ENCODE measurements at regions not wholly inside any gene's neighbourhood (a gene's known extent, or its start where the extent isn't known, plus 50 kb on each side); places are given as distances from the start of the nearest gene placed in this dataset.

DNA sequence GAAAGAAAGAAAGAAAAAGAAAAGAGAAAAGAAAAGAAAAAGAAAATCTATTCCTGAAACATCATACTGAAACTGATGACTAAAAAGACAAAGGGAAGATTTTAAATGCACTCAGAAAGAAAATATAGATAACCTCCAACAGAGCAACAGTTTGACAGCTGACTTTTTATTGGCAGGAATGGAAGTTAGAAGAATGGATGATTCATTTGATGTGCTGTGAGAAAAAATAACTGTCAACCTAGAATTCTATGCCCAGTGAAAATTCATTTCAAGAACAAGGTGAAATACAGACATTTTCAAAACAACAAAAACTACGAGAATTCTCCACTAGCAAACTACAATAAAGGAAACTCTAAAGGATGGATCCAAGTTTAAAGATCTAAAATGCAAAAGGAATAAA, 50.5 kb upstream of the HSPA12A start:
- H4K20me1 ChIP-seq (replicated peaks; ENCODE audit: insufficient read depth) = no peaks in the 10 kb centered on the region
- no peaks in the 10 kb centered on the region for H3F3A ChIP-seq (replicated peaks; ENCODE audit: low read depth)
- Mint-ChIP-seq H3K4me3 (no peak overlapping the region), H3K36me3 (ENCODE audit: low read depth) (no peaks in the 10 kb centered on the region), H3K27me3 (ENCODE audit: insufficient read depth, low read depth, poor library complexity) (peaks cover 12% of the 10 kb centered on the region), H3K9me3 (no peaks in the 10 kb centered on the region), H3K27ac (no peak overlapping the region), H3K4me1 (peaks cover 5% of the 10 kb centered on the region; the same call in 2 of the 3 replicates)
- peaks cover 4% of the 10 kb centered on the region; the same call in 1 of the 2 replicates for H3K27me3 ChIP-seq (ENCODE audit: insufficient read depth)
- no peak overlapping the region for H3K4me3 ChIP-seq
- ATAC-seq = no peak
- DNase-seq (ENCODE audit: low spot score) = no peak
- no peak overlapping the region for H3K27ac ChIP-seq (ENCODE audit: low read depth)
- no peaks in the 10 kb centered on the region for H3K79me2 ChIP-seq (replicated peaks; ENCODE audit: insufficient read depth)
- TF ChIP-seq POLR2AphosphoS5 (IDR thresholded peaks at IDR 0.05; ENCODE audit: low read depth) = no peak
- no peak for TF ChIP-seq ETS1 (IDR thresholded peaks at IDR 0.05)
- TF ChIP-seq CREB1 (CRISPR knock-in tag; IDR thresholded peaks at IDR 0.05; ENCODE audit: low read depth) = no peak
- TF ChIP-seq JUNB (IDR thresholded peaks at IDR 0.05; ENCODE audit: unreplicated experiment) = no peak
- no peak for TF ChIP-seq ZNF114 (CRISPR knock-in tag; IDR thresholded peaks at IDR 0.05)
- no peak for TF ChIP-seq EZH2 (IDR thresholded peaks at IDR 0.05; ENCODE audit: low read depth, unreplicated experiment)
- TF ChIP-seq NANOG (IDR thresholded peaks at IDR 0.05; ENCODE audit: borderline replicate concordance) = no peak
- no peak for TF ChIP-seq ZNF331 (CRISPR knock-in tag; IDR thresholded peaks at IDR 0.05; ENCODE audit: low read depth)
- no peak for TF ChIP-seq REST (IDR thresholded peaks at IDR 0.05; ENCODE audit: unreplicated experiment)
- no peak for TF ChIP-seq STAT1 (IDR thresholded peaks at IDR 0.05; ENCODE audit: unreplicated experiment)
- TF ChIP-seq EZH2phosphoT487 (IDR thresholded peaks at IDR 0.05; ENCODE audit: unreplicated experiment) = no peak
- TF ChIP-seq CTCF (conservative IDR thresholded peaks at IDR 0.05; ENCODE audit: low read depth in 2 of 2) = no peak
- TF ChIP-seq, protein P1, sequence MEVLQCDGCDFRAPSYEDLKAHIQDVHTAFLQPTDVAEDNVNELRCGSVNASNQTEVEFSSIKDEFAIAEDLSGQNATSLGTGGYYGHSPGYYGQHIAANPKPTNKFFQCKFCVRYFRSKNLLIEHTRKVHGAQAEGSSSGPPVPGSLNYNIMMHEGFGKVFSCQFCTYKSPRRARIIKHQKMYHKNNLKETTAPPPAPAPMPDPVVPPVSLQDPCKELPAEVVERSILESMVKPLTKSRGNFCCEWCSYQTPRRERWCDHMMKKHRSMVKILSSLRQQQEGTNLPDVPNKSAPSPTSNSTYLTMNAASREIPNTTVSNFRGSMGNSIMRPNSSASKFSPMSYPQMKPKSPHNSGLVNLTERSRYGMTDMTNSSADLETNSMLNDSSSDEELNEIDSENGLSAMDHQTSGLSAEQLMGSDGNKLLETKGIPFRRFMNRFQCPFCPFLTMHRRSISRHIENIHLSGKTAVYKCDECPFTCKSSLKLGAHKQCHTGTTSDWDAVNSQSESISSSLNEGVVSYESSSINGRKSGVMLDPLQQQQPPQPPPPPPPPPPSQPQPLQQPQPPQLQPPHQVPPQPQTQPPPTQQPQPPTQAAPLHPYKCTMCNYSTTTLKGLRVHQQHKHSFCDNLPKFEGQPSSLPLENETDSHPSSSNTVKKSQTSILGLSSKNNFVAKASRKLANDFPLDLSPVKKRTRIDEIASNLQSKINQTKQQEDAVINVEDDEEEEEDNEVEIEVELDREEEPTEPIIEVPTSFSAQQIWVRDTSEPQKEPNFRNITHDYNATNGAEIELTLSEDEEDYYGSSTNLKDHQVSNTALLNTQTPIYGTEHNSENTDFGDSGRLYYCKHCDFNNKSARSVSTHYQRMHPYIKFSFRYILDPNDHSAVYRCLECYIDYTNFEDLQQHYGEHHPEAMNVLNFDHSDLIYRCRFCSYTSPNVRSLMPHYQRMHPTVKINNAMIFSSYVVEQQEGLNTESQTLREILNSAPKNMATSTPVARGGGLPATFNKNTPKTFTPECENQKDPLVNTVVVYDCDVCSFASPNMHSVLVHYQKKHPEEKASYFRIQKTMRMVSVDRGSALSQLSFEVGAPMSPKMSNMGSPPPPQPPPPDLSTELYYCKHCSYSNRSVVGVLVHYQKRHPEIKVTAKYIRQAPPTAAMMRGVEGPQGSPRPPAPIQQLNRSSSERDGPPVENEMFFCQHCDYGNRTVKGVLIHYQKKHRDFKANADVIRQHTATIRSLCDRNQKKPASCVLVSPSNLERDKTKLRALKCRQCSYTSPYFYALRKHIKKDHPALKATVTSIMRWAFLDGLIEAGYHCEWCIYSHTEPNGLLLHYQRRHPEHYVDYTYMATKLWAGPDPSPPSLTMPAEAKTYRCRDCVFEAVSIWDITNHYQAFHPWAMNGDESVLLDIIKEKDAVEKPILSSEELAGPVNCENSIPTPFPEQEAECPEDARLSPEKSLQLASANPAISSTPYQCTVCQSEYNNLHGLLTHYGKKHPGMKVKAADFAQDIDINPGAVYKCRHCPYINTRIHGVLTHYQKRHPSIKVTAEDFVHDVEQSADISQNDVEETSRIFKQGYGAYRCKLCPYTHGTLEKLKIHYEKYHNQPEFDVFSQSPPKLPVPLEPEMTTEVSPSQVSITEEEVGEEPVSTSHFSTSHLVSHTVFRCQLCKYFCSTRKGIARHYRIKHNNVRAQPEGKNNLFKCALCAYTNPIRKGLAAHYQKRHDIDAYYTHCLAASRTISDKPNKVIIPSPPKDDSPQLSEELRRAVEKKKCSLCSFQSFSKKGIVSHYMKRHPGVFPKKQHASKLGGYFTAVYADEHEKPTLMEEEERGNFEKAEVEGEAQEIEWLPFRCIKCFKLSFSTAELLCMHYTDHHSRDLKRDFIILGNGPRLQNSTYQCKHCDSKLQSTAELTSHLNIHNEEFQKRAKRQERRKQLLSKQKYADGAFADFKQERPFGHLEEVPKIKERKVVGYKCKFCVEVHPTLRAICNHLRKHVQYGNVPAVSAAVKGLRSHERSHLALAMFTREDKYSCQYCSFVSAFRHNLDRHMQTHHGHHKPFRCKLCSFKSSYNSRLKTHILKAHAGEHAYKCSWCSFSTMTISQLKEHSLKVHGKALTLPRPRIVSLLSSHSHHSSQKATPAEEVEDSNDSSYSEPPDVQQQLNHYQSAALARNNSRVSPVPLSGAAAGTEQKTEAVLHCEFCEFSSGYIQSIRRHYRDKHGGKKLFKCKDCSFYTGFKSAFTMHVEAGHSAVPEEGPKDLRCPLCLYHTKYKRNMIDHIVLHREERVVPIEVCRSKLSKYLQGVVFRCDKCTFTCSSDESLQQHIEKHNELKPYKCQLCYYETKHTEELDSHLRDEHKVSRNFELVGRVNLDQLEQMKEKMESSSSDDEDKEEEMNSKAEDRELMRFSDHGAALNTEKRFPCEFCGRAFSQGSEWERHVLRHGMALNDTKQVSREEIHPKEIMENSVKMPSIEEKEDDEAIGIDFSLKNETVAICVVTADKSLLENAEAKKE (CRISPR knock-in tag; IDR thresholded peaks at IDR 0.05) = no peak
- no peaks in the 10 kb centered on the region for H3K4me1 ChIP-seq (ENCODE audit: insufficient read depth)
- no peaks in the 10 kb centered on the region for H3K36me3 ChIP-seq (ENCODE audit: insufficient read depth)
- no peak overlapping the region for H2AFZ ChIP-seq
- H3K9me2 ChIP-seq (ENCODE audit: insufficient read depth) = no peaks in the 10 kb centered on the region
- H3K4me2 ChIP-seq = no peak overlapping the region

All from GM23338 (cell line).